SK-N-MC (cell line): ENCODE measurements at regions not wholly inside any gene's neighbourhood (a gene's known extent, or its start where the extent isn't known, plus 50 kb on each side); places are given as distances from the start of the nearest gene placed in this dataset.

Experiments
- DNase-seq: peaks from one replicate; pipeline ENCODE4 v3.0.0-alpha.2; 2011; ENCODE audit warnings: low read depth, low spot score
- H3K27ac ChIP-seq: fragments of 200-600 bp; sonication (generic); 2 replicates; pipeline ENCODE4 v1.5.1; 2016; ENCODE audit warnings: mixed run types
- H3K36me3 ChIP-seq: fragments of 200-600 bp; sonication (generic); 2 replicates; pipeline ENCODE4 v1.6.1; 2017; ENCODE audit warnings: antibody characterized with exemption, low read length, mixed read lengths; ENCODE audit not compliant: insufficient read depth
- H3K4me3 ChIP-seq: fragments of 200-600 bp; sonication (generic); 2 replicates; pipeline ENCODE4 v1.5.1; 2016
- H3K9ac ChIP-seq: fragments of 200-600 bp; sonication (generic); 2 replicates; pipeline ENCODE4 v1.8.0; 2017; ENCODE audit warnings: mixed run types, mixed read lengths; ENCODE audit not compliant: insufficient read length
- H3K9me3 ChIP-seq: fragments of 200-600 bp; sonication (generic); 2 replicates; pipeline ENCODE4 v1.6.1; 2017; ENCODE audit warnings: low read depth, mild to moderate bottlenecking, antibody characterized with exemption, low read length, moderate library complexity, mixed read lengths
- EZH2 ChIP-seq: fragments of 200-600 bp; sonication (generic); IDR thresholded peaks from one replicate; pipeline ENCODE4 v1.6.1; 2017; ENCODE audit warnings: antibody characterized with exemption
- FOXP2 ChIP-seq: optimal IDR thresholded peaks from 2 replicates; pipeline ENCODE3; 2011; ENCODE audit warnings: mild to moderate bottlenecking, moderate library complexity; ENCODE audit not compliant: insufficient read depth; ENCODE audit errors: extremely low read length, control extremely low read depth
- POLR2AphosphoS5 ChIP-seq: IDR thresholded peaks from 2 replicates; pipeline ENCODE4 v1.6.1; 2012; ENCODE audit warnings: mild to moderate bottlenecking, low read depth, low read length, borderline replicate concordance

DNA sequence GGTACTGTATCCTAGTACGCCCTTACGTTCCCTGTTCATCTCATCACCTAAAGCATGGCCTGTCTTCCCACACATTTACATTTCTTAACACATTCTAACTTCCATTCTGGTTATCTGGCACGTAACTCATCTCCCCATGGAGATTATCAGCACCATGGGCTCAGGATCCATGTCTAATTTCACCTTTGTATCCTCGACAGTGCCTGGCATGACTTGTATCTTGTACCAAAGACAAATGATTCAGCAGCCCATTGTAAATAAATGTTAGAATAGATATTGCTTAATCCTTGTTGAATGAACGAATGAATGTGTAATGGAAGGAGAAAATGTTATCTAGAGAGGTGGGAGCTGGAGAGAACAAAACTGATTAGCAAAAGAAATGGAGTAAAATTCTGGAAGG is 69.7 kb upstream of the TPM1 start:
- no peak for DNase-seq
- Histone ChIP-seq H3K9ac (no peak overlapping the region), H3K27ac (no peak overlapping the region), H3K36me3 (no peaks in the 10 kb centered on the region), H3K4me3 (no peak overlapping the region), H3K9me3 (no peaks in the 10 kb centered on the region)
- TF ChIP-seq FOXP2 (no peak), POLR2AphosphoS5 (no peak), EZH2 (no peak)

DNA sequence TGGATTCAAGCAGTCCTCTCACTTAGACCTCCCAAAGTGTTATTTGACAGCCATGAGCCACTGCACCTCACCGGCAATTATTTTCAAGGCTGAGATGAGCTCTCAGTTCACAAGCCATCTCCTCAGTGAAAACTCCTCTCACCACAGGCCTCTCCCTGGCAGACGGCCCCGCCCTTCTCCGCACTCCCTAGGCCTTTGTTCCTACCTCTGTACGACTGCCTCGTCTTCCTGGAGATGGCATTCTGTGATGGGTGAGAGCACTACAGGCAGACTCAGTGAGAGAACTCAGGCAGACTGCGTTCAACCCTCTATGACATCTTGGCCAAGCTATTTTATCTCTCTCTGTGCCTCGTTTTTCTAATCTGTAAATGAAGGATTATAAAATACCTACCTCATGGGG is 67.0 kb upstream of the TPM1 start:
- no peak for DNase-seq
- no peak for TF ChIP-seq POLR2AphosphoS5
- Histone ChIP-seq H3K27ac (no peak overlapping the region), H3K4me3 (no peak overlapping the region), H3K36me3 (no peaks in the 10 kb centered on the region), H3K9ac (no peak overlapping the region), H3K9me3 (no peaks in the 10 kb centered on the region)

DNA sequence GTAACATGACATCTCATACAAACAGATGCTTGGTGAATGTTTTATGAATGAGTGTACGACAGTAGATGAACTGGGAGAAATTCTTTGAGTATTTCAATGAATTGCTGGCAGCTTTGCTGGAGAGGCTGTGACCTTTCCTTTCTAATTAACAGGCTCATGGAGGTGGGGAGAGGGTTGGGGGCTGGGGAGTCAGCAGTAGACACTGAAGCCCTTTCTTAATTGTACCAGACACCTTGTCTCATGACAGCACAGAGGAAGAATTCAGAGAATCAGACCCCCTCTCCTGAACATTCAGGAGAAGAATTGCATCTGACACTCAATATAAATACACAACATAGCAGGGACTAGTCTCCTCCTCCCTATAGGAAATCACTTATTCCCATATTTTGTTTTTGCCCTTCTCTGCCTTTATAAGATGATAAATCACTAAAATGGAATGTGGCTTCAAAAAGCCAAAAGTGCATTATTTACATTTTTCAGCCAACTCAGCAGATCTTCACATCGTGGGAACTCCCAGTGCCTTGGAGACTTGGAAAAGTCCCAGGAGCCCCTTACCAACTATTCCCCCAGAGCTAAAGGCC is 66.2 kb upstream of the TPM1 start:
- Histone ChIP-seq H3K9me3 (no peaks in the 10 kb centered on the region), H3K27ac (no peak overlapping the region), H3K9ac (no peak overlapping the region), H3K4me3 (no peak overlapping the region), H3K36me3 (no peaks in the 10 kb centered on the region)
- TF ChIP-seq POLR2AphosphoS5 (no peak), EZH2 (no peak), FOXP2 (no peak)
- DNase-seq, result no peak

DNA sequence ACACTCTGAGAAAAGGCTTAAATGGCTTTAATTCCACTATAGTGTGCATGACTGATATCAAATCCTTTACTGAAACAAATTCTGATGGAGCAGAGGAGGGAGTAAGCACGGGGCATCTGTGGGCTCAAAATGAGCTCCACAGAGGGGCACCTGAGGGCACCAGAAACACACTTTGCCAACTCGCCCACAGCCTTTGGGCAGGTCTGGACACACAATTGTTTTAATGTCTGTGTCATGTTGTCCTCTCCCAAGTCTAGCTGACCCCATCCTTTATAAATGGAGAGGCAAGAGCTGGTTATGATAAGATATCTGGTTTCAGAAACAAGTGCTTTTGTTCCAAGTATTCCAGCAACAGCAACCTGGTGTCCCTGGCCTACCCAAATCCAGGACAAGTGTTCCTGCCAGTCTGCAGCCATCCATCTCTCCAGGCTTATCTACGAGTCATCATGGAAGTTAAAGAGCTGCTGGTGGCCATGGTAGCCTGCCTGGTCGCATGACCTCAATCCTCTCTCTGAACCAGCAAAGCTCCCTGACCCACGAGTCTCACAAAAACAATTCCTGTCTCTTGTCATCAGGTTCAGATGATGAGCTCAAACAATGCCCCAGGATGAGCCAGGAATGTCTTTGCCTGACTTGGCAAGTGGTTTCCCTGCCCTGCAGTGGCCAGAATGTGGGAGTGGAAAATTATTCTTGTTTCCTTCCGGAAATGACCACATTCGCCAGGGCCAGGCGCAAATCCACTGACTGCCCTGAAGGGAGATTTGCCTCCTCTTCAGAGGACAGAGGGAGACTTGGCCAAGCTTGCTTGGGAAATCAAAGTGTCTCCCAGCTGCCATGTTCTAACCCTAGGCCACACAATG is 64.4 kb upstream of the TPM1 start:
- Histone ChIP-seq H3K36me3 (no peaks in the 10 kb centered on the region), H3K4me3 (no peak overlapping the region), H3K9ac (no peak overlapping the region), H3K9me3 (no peaks in the 10 kb centered on the region), H3K27ac (no peak overlapping the region)
- TF ChIP-seq FOXP2 (no peak), POLR2AphosphoS5 (no peak), EZH2 (no peak)
- no peak for DNase-seq

DNA sequence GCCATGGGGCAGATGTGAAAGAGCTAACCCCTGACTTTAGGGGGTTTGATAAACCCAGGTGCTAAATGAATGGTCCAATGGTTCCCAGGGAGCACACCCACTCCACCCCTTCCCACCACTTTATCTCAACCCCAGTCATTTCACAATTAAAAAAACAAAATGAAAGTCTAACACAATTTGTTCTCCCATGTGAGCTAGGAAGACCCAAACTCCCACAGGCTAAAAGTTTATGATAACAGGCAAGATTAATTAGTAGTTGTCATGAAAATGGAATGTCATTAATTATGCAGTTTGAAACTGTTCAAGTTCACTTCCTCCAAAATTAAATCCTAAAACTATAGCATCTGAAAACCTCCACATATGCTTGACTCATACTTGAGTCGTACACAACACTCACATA is 63.3 kb upstream of the TPM1 start:
- no peak overlapping the region for H3K4me3 ChIP-seq
- no peaks in the 10 kb centered on the region for H3K9me3 ChIP-seq
- no peak for DNase-seq
- no peak overlapping the region for H3K27ac ChIP-seq
- TF ChIP-seq EZH2 (no peak), FOXP2 (no peak), POLR2AphosphoS5 (no peak)
- no peaks in the 10 kb centered on the region for H3K36me3 ChIP-seq
- no peak overlapping the region for H3K9ac ChIP-seq

DNA sequence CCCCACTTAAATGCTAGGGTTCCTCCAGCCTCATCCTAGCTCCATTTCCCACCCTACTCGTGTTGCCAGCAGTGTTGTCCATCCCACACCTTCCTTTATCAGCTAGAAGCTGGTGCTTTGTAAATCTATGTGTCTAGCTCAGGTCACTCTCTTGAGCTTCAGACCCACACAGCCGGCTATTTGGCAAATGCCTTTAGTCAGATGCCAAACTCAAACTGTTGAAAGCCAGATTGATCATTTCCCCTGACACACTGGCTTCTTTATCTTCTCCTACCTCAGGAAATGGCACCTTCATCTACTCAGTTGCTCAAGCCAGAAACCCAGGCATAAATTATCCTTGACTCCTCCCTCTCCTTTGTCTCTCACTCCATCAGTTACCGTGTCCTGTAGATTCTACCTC is 61.5 kb upstream of the TPM1 start:
- TF ChIP-seq EZH2 (no peak), POLR2AphosphoS5 (no peak), FOXP2 (no peak)
- Histone ChIP-seq H3K27ac (no peak overlapping the region), H3K36me3 (no peaks in the 10 kb centered on the region), H3K9ac (no peak overlapping the region), H3K9me3 (no peaks in the 10 kb centered on the region), H3K4me3 (no peak overlapping the region)
- DNase-seq, result no peak

DNA sequence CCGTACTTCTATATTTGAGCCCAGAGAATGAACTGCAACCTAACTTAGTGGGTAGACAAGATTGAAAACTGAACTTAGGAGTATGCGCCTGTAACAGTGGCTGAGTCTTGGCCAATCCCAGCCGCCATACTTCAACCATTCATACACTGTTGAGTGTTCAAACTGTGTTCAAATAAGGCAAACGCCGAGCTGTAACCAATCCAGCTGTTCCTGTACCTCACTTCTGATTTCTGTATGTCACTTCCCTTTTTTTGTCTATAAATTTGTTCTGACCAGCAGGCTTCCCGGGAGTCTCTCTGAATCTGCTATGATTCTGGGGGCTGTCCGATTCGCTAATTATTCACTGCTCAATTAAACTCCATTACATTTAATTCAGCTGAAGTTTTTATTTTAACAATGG is 58.6 kb upstream of the TPM1 start:
- H3K27ac ChIP-seq, result no peak overlapping the region
- no peak overlapping the region for H3K4me3 ChIP-seq
- TF ChIP-seq POLR2AphosphoS5 (no peak), FOXP2 (no peak), EZH2 (no peak)
- no peak for DNase-seq
- no peaks in the 10 kb centered on the region for H3K36me3 ChIP-seq
- H3K9me3 ChIP-seq, result no peaks in the 10 kb centered on the region
- H3K9ac ChIP-seq, result no peak overlapping the region

DNA sequence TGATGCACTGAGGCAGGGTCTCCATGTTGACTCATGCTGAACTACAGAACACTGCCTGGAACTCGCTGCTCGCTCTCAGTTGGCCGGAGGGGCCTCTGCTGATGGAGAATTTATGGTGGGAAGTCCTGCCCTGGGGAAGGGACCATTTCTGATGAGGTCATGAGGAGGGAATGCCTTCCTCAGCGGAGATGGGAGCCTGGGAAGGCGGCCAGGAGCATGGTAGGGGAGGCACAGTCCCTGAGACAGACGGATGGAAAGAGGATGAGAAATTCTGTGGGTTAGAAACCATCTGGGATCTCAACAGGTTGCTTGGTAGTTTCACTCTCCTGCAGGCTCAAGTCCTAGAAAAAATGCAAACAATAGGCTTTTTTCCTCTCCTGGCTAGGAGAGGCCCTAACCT is 56.8 kb upstream of the TPM1 start:
- Histone ChIP-seq H3K4me3 (no peak overlapping the region), H3K9ac (no peak overlapping the region), H3K9me3 (no peaks in the 10 kb centered on the region), H3K27ac (no peak overlapping the region), H3K36me3 (no peaks in the 10 kb centered on the region)
- no peak for DNase-seq
- no peak for TF ChIP-seq EZH2
- TF ChIP-seq FOXP2, result no peak
- no peak for TF ChIP-seq POLR2AphosphoS5

DNA sequence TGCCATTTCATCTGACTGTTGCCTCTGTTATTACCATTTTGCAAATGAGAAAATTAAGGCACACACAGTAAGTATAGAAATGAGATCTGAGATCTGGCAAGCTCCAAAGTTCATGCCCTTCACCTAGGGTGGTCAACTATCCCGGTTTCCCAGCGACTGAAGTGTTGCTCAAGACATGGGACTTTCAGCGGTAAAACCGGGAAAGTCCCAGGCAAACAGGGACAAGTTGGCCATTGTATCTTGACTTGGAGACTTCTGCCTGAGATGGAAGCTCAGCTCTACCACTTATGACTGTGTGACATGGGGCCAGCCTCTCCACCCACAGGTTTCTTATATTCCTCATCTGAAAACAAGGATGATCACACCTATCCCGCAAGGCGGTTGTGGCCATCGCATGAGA is 55.6 kb upstream of the TPM1 start:
- no peak for DNase-seq
- Histone ChIP-seq H3K9ac (no peak overlapping the region), H3K9me3 (no peaks in the 10 kb centered on the region), H3K27ac (no peak overlapping the region), H3K4me3 (no peak overlapping the region), H3K36me3 (no peaks in the 10 kb centered on the region)
- TF ChIP-seq FOXP2 (no peak), EZH2 (no peak), POLR2AphosphoS5 (no peak)
